ENCODE measurements at regions not wholly inside any gene's neighbourhood (a gene's known extent, or its start where the extent isn't known, plus 50 kb on each side); places are given as distances from the start of the nearest gene placed in this dataset.

GRCh38 chr9:27844797-27845196, 271.5 kb upstream of the C9orf72 start:
- H3K36me3 ChIP-seq (ENCODE audit: insufficient read depth, low read length), result no peaks in the 10 kb centered on the region
- no peak overlapping the region for H3K4me2 ChIP-seq (ENCODE audit: low read depth, low read length, poor library complexity, severe bottlenecking)
- H3K4me3 ChIP-seq (ENCODE audit: low read length, poor library complexity, severe bottlenecking), result no peak overlapping the region
- H2AFZ ChIP-seq (ENCODE audit: low read length), result no peak overlapping the region
- no peaks in the 10 kb centered on the region for H3K9me3 ChIP-seq (ENCODE audit: insufficient read depth, low read depth, low read length)
- H3K4me1 ChIP-seq (ENCODE audit: insufficient read depth, low read length, poor library complexity, severe bottlenecking), result no peaks in the 10 kb centered on the region
- no peak overlapping the region for H3K9ac ChIP-seq (ENCODE audit: low read depth, low read length, poor library complexity, severe bottlenecking)
- no peaks in the 10 kb centered on the region for H3F3A ChIP-seq (ENCODE audit: low read depth)
- no peaks in the 10 kb centered on the region for H4K20me1 ChIP-seq (ENCODE audit: insufficient read depth, low read length, poor library complexity, severe bottlenecking)
- H3K9me2 ChIP-seq (replicated peaks; ENCODE audit: low read depth, low read length), result no peaks in the 10 kb centered on the region
- H3K27me3 ChIP-seq (ENCODE audit: insufficient read depth, low read length, poor library complexity, severe bottlenecking), result no peaks in the 10 kb centered on the region
- no peaks in the 10 kb centered on the region for H3K79me2 ChIP-seq (ENCODE audit: insufficient read depth, low read length)
- TF ChIP-seq EZH2phosphoT487 (IDR thresholded peaks at IDR 0.05; ENCODE audit: borderline replicate concordance) (no peak), CTCF (conservative IDR thresholded peaks at IDR 0.05; ENCODE audit: low read length) (no peak)

- no peak overlapping the region for H3K4me3 ChIP-seq (ENCODE audit: low read length, poor library complexity, severe bottlenecking)
- H3K4me1 ChIP-seq (ENCODE audit: insufficient read depth, low read length, poor library complexity, severe bottlenecking), result no peaks in the 10 kb centered on the region
- no peaks in the 10 kb centered on the region for H3K79me2 ChIP-seq (ENCODE audit: insufficient read depth, low read length)
- TF ChIP-seq CTCF (conservative IDR thresholded peaks at IDR 0.05; ENCODE audit: low read length) (no peak), EZH2phosphoT487 (IDR thresholded peaks at IDR 0.05; ENCODE audit: borderline replicate concordance) (no peak)
- no peaks in the 10 kb centered on the region for H3K36me3 ChIP-seq (ENCODE audit: insufficient read depth, low read length)
- H3K9me3 ChIP-seq (ENCODE audit: insufficient read depth, low read depth, low read length), result no peaks in the 10 kb centered on the region
- H3K4me2 ChIP-seq (ENCODE audit: low read depth, low read length, poor library complexity, severe bottlenecking), result no peak overlapping the region
- H3K9ac ChIP-seq (ENCODE audit: low read depth, low read length, poor library complexity, severe bottlenecking), result no peak overlapping the region
- no peak overlapping the region for H2AFZ ChIP-seq (ENCODE audit: low read length)
- no peaks in the 10 kb centered on the region for H3K27me3 ChIP-seq (ENCODE audit: insufficient read depth, low read length, poor library complexity, severe bottlenecking)
- no peaks in the 10 kb centered on the region for H4K20me1 ChIP-seq (ENCODE audit: insufficient read depth, low read length, poor library complexity, severe bottlenecking)
- no peaks in the 10 kb centered on the region for H3F3A ChIP-seq (ENCODE audit: low read depth)
- H3K9me2 ChIP-seq (replicated peaks; ENCODE audit: low read depth, low read length), result no peaks in the 10 kb centered on the region
These were observed 274.1 kb upstream of the C9orf72 start for GRCh38 chr9:27847380-27847779.

GRCh38 chr9:27847818-27848217, 274.5 kb upstream of the C9orf72 start:
- TF ChIP-seq CTCF (conservative IDR thresholded peaks at IDR 0.05; ENCODE audit: low read length) (no peak), EZH2phosphoT487 (IDR thresholded peaks at IDR 0.05; ENCODE audit: borderline replicate concordance) (no peak)
- Histone ChIP-seq H4K20me1 (ENCODE audit: insufficient read depth, low read length, poor library complexity, severe bottlenecking) (no peaks in the 10 kb centered on the region), H3K4me3 (ENCODE audit: low read length, poor library complexity, severe bottlenecking) (no peak overlapping the region), H3K9ac (ENCODE audit: low read depth, low read length, poor library complexity, severe bottlenecking) (no peak overlapping the region), H3K27me3 (ENCODE audit: insufficient read depth, low read length, poor library complexity, severe bottlenecking) (no peaks in the 10 kb centered on the region), H3F3A (ENCODE audit: low read depth) (no peaks in the 10 kb centered on the region), H3K9me2 (replicated peaks; ENCODE audit: low read depth, low read length) (no peaks in the 10 kb centered on the region), H3K4me2 (ENCODE audit: low read depth, low read length, poor library complexity, severe bottlenecking) (no peak overlapping the region), H3K79me2 (ENCODE audit: insufficient read depth, low read length) (no peaks in the 10 kb centered on the region), H3K36me3 (ENCODE audit: insufficient read depth, low read length) (no peaks in the 10 kb centered on the region), H2AFZ (ENCODE audit: low read length) (no peak overlapping the region), H3K4me1 (ENCODE audit: insufficient read depth, low read length, poor library complexity, severe bottlenecking) (no peaks in the 10 kb centered on the region), H3K9me3 (ENCODE audit: insufficient read depth, low read depth, low read length) (no peaks in the 10 kb centered on the region)

All from Loucy (cell line).